ENCODE measurements at regions not wholly inside any gene's neighbourhood (a gene's known extent, or its start where the extent isn't known, plus 50 kb on each side); places are given as distances from the start of the nearest gene placed in this dataset.
"Not testable (repeated sequence)": the region's sequence is repeated elsewhere in the genome, so short reads cannot be mapped to it uniquely, and the experiment has no call there.

- not testable (repeated sequence) for TF ChIP-seq CTCF, POLR2A (IDR thresholded peaks at IDR 0.05)
Observed at GRCh38 chr22:11055176-11055575, 4472.8 kb upstream of the OR11H1 start.
